Parathyroid adenoma (tissue), 2 donors: ENCODE measurements at regions not wholly inside any gene's neighbourhood (a gene's known extent, or its start where the extent isn't known, plus 50 kb on each side); places are given as distances from the start of the nearest gene placed in this dataset.

ENCODE experiments used
- H2AFZ ChIP-seq: fragments of 300-600 bp; sonication (generic); one replicate; pipeline ENCODE4 v1.7.0; 2017; ENCODE audit warnings: antibody characterized with exemption, mild to moderate bottlenecking
- H3K27ac ChIP-seq: fragments of 300-600 bp; sonication (generic); one replicate; pipeline ENCODE4 v1.7.0; 2017
- H3K27me3 ChIP-seq: fragments of 300-600 bp; sonication (generic); one replicate; pipeline ENCODE4 v1.7.0; 2017; ENCODE audit warnings: low read length; ENCODE audit not compliant: control insufficient read depth, insufficient read depth
- H3K36me3 ChIP-seq: fragments of 300-600 bp; sonication (generic); one replicate; pipeline ENCODE4 v1.7.0; 2017; ENCODE audit warnings: low read length; ENCODE audit not compliant: control insufficient read depth, insufficient read depth
- H3K4me1 ChIP-seq: fragments of 300-600 bp; sonication (generic); one replicate; pipeline ENCODE4 v1.7.0; 2017; ENCODE audit warnings: control low read depth
- H3K4me2 ChIP-seq: fragments of 300-600 bp; sonication (generic); one replicate; pipeline ENCODE4 v1.7.0; 2017; ENCODE audit warnings: low read length
- H3K4me3 ChIP-seq: fragments of 300-600 bp; sonication (generic); one replicate; pipeline ENCODE4 v1.7.0; 2017; ENCODE audit warnings: low read depth, low read length
- H3K79me2 ChIP-seq: fragments of 300-600 bp; sonication (generic); one replicate; pipeline ENCODE4 v1.7.0; 2017; ENCODE audit warnings: control low read depth
- H3K9ac ChIP-seq: fragments of 300-600 bp; sonication (generic); one replicate; pipeline ENCODE4 v1.7.0; 2017; ENCODE audit warnings: mild to moderate bottlenecking
- H3K9me3 ChIP-seq: fragments of 300-600 bp; sonication (generic); one replicate; pipeline ENCODE4 v1.7.0; 2017; ENCODE audit warnings: low read length; ENCODE audit not compliant: control insufficient read depth
- TF ChIP-seq, protein P1 (sequence below): fragments of 300-600 bp; sonication (generic); IDR thresholded peaks from one replicate; pipeline ENCODE4 v1.7.0; 2017; ENCODE audit warnings: antibody characterized with exemption, mild to moderate bottlenecking
- donor health status: primary hyperparathyroidism.

DNA sequence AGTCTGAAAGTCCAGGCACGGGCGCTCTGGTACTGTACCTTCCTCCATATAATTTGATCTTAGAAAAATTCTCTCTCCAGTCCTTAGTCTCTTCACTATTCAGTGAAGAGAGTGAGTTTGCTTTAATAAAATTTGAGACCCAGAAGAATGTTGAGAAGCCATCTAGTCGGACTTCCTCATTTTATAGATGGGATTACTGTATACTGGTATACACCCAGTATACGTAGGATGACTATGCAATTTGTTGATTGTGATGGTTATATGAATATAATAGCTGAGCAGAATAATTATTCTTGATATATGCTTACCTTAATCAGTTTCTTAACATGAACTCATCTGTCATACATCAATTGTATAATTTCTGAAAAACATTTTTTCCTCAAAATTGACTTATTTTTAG is 328.0 kb upstream of the B3GALT2 start:
- no peak overlapping the region for H3K4me2 ChIP-seq
- H3K4me3 ChIP-seq, result no peak overlapping the region
- H3K79me2 ChIP-seq, result no peaks in the 10 kb centered on the region
- TF ChIP-seq, protein P1, sequence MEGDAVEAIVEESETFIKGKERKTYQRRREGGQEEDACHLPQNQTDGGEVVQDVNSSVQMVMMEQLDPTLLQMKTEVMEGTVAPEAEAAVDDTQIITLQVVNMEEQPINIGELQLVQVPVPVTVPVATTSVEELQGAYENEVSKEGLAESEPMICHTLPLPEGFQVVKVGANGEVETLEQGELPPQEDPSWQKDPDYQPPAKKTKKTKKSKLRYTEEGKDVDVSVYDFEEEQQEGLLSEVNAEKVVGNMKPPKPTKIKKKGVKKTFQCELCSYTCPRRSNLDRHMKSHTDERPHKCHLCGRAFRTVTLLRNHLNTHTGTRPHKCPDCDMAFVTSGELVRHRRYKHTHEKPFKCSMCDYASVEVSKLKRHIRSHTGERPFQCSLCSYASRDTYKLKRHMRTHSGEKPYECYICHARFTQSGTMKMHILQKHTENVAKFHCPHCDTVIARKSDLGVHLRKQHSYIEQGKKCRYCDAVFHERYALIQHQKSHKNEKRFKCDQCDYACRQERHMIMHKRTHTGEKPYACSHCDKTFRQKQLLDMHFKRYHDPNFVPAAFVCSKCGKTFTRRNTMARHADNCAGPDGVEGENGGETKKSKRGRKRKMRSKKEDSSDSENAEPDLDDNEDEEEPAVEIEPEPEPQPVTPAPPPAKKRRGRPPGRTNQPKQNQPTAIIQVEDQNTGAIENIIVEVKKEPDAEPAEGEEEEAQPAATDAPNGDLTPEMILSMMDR, result no peak
- H3K27me3 ChIP-seq, result no peaks in the 10 kb centered on the region
- H3K9me3 ChIP-seq, result no peaks in the 10 kb centered on the region
- H3K4me1 ChIP-seq, result no peaks in the 10 kb centered on the region
- H3K27ac ChIP-seq, result no peak overlapping the region
- no peaks in the 10 kb centered on the region for H3K36me3 ChIP-seq
- no peak overlapping the region for H3K9ac ChIP-seq
- no peak overlapping the region for H2AFZ ChIP-seq

DNA sequence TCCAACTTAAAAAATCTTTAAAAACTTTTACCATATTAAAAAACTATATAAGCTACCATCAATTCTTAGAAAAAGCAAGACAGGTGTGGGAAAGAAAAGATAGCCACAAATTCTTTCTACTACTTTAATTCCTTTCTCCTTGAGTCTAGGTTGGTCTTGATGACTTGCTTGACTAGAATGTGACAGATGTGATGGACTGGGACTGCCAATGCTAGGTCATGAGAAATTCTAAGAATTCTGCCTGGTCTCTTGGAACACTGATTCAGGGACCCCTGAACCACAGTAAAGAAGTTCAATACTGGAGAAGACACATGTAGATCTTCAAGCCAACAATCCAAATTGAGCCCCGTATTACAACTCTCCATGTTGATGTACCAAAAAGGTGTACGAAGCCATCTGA is 326.6 kb upstream of the B3GALT2 start:
- H3K27me3 ChIP-seq, result no peaks in the 10 kb centered on the region
- TF ChIP-seq, protein P1, result no peak
- no peak overlapping the region for H3K4me2 ChIP-seq
- H3K79me2 ChIP-seq, result no peaks in the 10 kb centered on the region
- H3K9me3 ChIP-seq, result no peaks in the 10 kb centered on the region
- no peak overlapping the region for H3K27ac ChIP-seq
- no peak overlapping the region for H3K4me3 ChIP-seq
- no peak overlapping the region for H3K9ac ChIP-seq
- no peaks in the 10 kb centered on the region for H3K4me1 ChIP-seq
- no peaks in the 10 kb centered on the region for H3K36me3 ChIP-seq
- H2AFZ ChIP-seq, result no peak overlapping the region

- no peak overlapping the region for H3K9ac ChIP-seq
- no peak overlapping the region for H3K27ac ChIP-seq
- H3K9me3 ChIP-seq, result no peaks in the 10 kb centered on the region
- no peak overlapping the region for H3K4me3 ChIP-seq
- H3K79me2 ChIP-seq, result no peaks in the 10 kb centered on the region
- no peaks in the 10 kb centered on the region for H3K4me1 ChIP-seq
- H3K27me3 ChIP-seq, result no peaks in the 10 kb centered on the region
- no peak overlapping the region for H2AFZ ChIP-seq
- no peak overlapping the region for H3K4me2 ChIP-seq
- TF ChIP-seq, protein P1, result no peak
- no peaks in the 10 kb centered on the region for H3K36me3 ChIP-seq
Observed at GRCh38 chr1:193504920-193505319, 318.5 kb upstream of the B3GALT2 start.

DNA sequence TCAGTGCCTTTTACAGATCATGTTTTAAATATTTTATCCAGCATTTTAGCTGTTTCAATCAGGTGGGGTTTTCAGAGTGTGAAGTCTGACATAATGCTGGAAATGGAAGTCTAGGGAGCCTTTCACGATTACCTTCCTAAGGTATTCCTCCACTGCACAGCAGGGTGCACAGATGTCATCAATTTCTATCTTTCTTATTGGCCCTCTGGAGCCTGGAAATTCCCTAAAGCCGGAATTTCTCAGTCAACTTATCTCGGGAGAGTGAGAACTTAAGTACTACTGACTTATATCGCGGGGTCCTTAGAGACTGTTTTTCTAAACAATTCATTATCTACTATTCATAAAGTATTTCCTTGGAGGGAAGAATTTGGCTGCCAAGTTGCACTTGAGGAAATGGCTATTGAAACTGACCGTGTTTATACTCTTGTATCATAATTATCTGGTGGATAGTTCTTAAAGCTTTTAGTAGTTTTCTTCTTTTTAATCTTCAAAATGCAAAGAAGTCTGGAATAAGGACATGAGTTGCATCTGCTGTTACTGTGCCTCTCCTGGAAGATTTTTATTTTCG is 311.8 kb upstream of the B3GALT2 start:
- no peak overlapping the region for H3K27ac ChIP-seq
- TF ChIP-seq, protein P1, result no peak
- H3K27me3 ChIP-seq, result no peaks in the 10 kb centered on the region
- no peaks in the 10 kb centered on the region for H3K36me3 ChIP-seq
- H3K9me3 ChIP-seq, result no peaks in the 10 kb centered on the region
- H3K4me2 ChIP-seq, result no peak overlapping the region
- H2AFZ ChIP-seq, result no peak overlapping the region
- H3K79me2 ChIP-seq, result no peaks in the 10 kb centered on the region
- H3K4me3 ChIP-seq, result no peak overlapping the region
- H3K9ac ChIP-seq, result no peak overlapping the region
- H3K4me1 ChIP-seq, result no peaks in the 10 kb centered on the region

DNA sequence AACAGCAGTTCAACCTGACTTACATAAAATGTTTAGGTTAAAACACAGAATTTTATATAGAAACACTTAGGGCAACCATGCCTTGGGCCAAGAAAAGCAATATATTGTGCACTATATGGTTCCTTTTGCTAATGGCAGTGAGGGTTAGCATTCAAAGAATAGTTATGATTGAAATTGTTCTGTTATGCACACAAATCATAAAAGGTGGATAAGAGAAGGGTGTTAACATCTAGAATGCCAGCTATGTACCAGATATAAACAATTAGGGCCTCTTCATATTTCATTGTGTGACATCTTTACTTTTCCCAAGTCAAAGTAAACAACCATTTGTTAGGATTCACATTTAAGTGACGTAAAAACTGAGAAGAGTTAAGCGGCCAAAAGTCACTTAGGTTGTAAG is 308.0 kb upstream of the B3GALT2 start:
- Histone ChIP-seq H3K27ac (no peak overlapping the region), H3K9me3 (no peaks in the 10 kb centered on the region), H3K36me3 (no peaks in the 10 kb centered on the region), H3K4me2 (no peak overlapping the region), H2AFZ (no peak overlapping the region), H3K9ac (no peak overlapping the region), H3K27me3 (no peaks in the 10 kb centered on the region), H3K4me1 (no peaks in the 10 kb centered on the region), H3K4me3 (no peak overlapping the region), H3K79me2 (no peaks in the 10 kb centered on the region)
- TF ChIP-seq, protein P1, result no peak
